ENCODE measurements at regions not wholly inside any gene's neighbourhood (a gene's known extent, or its start where the extent isn't known, plus 50 kb on each side); places are given as distances from the start of the nearest gene placed in this dataset.
"Not testable (repeated sequence)": the region's sequence is repeated elsewhere in the genome, so short reads cannot be mapped to it uniquely, and the experiment has no call there.

DNA sequence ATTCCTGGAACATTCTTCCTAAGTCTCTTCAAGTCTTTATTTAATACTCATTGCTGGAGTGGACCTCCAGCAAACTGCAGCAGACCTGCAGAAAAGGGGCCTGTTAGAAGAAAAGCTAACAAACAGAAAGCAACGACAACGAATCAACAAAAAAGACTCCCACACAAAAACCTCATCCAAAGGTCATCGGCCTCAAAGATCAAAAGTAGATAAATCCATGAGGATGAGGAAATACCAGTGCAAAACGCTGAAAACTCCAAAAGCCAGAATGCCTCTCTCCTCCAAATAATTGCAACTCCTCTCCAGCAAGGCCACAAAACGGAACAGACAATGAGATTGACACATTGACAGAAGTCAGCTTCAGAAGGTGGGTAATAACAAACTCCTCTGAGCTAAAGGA is 472.2 kb downstream of the C12orf50 start:
- DNase-seq (ENCODE audit: unreplicated experiment) = no peak
- Mint-ChIP-seq H3K27ac (ENCODE audit: low read depth, unreplicated experiment) (no peak overlapping the region), H3K9me3 (ENCODE audit: unreplicated experiment) (peaks cover 6% of the 10 kb centered on the region), H3K4me1 (ENCODE audit: insufficient read depth, unreplicated experiment) (no peaks in the 10 kb centered on the region), H3K36me3 (ENCODE audit: insufficient read depth, unreplicated experiment) (no peaks in the 10 kb centered on the region), H3K4me3 (ENCODE audit: unreplicated experiment) (no peak overlapping the region), H3K27me3 (ENCODE audit: insufficient read depth, unreplicated experiment) (no peaks in the 10 kb centered on the region)
- BruUV-seq (replicated peaks) = no TSS peak
- intact Hi-C loops (cut with micrococcal nuclease) = no loop called here
- ChIA-PET CTCF (interaction anchor here (0.5 to 0.7 kb wide), 4 partner anchors 11 to 179 kb away, joined by 3 to 4 read pairs (median 3); no protein-coding TSS in a partner anchor), POLR2A (no interaction called here)
- TF ChIP-seq CTCF (IDR thresholded peaks at IDR 0.05; ENCODE audit: unreplicated experiment) = no peak

GRCh38 chr12:87531213-87531612 is 498.0 kb downstream of the C12orf50 start:
- H3K27ac Mint-ChIP-seq (ENCODE audit: low read depth, unreplicated experiment); H3K36me3 Mint-ChIP-seq (ENCODE audit: insufficient read depth, unreplicated experiment); DNase-seq (ENCODE audit: unreplicated experiment); intact Hi-C loops (cut with micrococcal nuclease); H3K9me3 Mint-ChIP-seq (ENCODE audit: unreplicated experiment); H3K4me3 Mint-ChIP-seq (ENCODE audit: unreplicated experiment); BruUV-seq (replicated peaks); H3K4me1 Mint-ChIP-seq (ENCODE audit: insufficient read depth, unreplicated experiment); H3K27me3 Mint-ChIP-seq (ENCODE audit: insufficient read depth, unreplicated experiment); POLR2A ChIA-PET: not testable (repeated sequence)
- CTCF ChIA-PET = interaction anchor here (0.7 kb wide), 1 partner anchor 13 kb away, joined by 3 read pairs; no protein-coding TSS in a partner anchor

DNA sequence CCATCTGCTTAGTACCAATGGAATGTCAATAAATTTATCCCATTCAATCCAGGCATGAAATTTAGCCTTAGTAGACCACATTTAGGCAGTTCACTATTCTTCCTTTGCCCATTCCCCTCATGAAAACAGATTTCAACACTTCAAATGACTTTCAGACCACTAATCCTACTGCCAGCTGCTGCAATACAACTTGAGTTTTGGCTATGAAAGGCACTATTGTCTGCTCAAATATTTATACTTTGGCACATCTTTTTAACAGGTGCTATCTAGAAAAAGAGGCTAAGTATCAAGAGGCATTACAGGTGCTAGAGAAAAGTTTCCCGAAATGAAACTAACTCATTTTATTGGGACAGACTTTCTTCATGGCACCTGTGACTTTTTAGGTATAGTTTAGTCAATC is 499.8 kb downstream of the C12orf50 start:
- BruUV-seq (replicated peaks) = no TSS peak
- Mint-ChIP-seq H3K4me3 (ENCODE audit: unreplicated experiment) (no peak overlapping the region), H3K36me3 (ENCODE audit: insufficient read depth, unreplicated experiment) (no peaks in the 10 kb centered on the region), H3K4me1 (ENCODE audit: insufficient read depth, unreplicated experiment) (peaks cover 6% of the 10 kb centered on the region), H3K27ac (ENCODE audit: low read depth, unreplicated experiment) (no peak overlapping the region), H3K27me3 (ENCODE audit: insufficient read depth, unreplicated experiment) (no peaks in the 10 kb centered on the region), H3K9me3 (ENCODE audit: unreplicated experiment) (no peaks in the 10 kb centered on the region)
- CTCF ChIA-PET = no interaction called here
- no peak for DNase-seq (ENCODE audit: unreplicated experiment)
- intact Hi-C loops (cut with micrococcal nuclease) = no loop called here
- POLR2A ChIA-PET = no interaction called here
- TF ChIP-seq CTCF (IDR thresholded peaks at IDR 0.05; ENCODE audit: unreplicated experiment) = no peak

DNA sequence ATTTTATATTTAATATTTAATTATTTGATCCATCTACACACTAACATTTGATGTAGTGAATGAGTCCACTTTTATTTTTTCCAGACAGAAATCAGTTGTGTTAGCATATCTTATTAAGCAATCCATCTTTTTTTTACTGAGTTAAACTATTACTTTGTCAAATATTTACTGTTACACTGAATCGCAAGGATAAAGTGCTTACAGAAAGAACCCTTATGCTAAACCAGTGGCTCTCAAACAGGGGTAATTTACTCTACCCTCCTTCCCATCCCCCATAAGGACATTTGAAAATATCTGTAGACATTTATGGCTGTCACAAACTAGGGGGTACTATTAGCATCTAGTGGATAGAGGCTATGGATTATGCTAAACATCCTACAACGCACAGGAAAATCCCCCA is 508.2 kb downstream of the C12orf50 start:
- DNase-seq (ENCODE audit: unreplicated experiment) = no peak
- no peak overlapping the region for H3K27ac Mint-ChIP-seq (ENCODE audit: low read depth, unreplicated experiment)
- no peak overlapping the region for H3K4me3 Mint-ChIP-seq (ENCODE audit: unreplicated experiment)
- H3K4me1 Mint-ChIP-seq (ENCODE audit: insufficient read depth, unreplicated experiment) = peaks cover 12% of the 10 kb centered on the region
- H3K9me3 Mint-ChIP-seq (ENCODE audit: unreplicated experiment) = no peaks in the 10 kb centered on the region
- no peaks in the 10 kb centered on the region for H3K36me3 Mint-ChIP-seq (ENCODE audit: insufficient read depth, unreplicated experiment)
- POLR2A ChIA-PET = no interaction called here
- intact Hi-C loops (cut with micrococcal nuclease) = no loop called here
- BruUV-seq (replicated peaks) = no TSS peak
- no peaks in the 10 kb centered on the region for H3K27me3 Mint-ChIP-seq (ENCODE audit: insufficient read depth, unreplicated experiment)
- TF ChIP-seq CTCF (IDR thresholded peaks at IDR 0.05; ENCODE audit: unreplicated experiment) = no peak
- CTCF ChIA-PET = no interaction called here

GRCh38 chr12:87518481-87518880 is 510.7 kb downstream of the C12orf50 start:
- H3K9me3 Mint-ChIP-seq (ENCODE audit: unreplicated experiment) = no peaks in the 10 kb centered on the region
- H3K36me3 Mint-ChIP-seq (ENCODE audit: insufficient read depth, unreplicated experiment) = no peaks in the 10 kb centered on the region
- ChIA-PET POLR2A (interaction anchor here (0.7 to 1.3 kb wide), 3 partner anchors 10 to 38 kb away, joined by 3 to 4 read pairs (median 3); no protein-coding TSS in a partner anchor), CTCF (no interaction called here)
- intact Hi-C loops (cut with micrococcal nuclease) = no loop called here
- peak overlapping the region; percentile 4 for H3K4me3 Mint-ChIP-seq (ENCODE audit: unreplicated experiment)
- peak; percentile 46 for DNase-seq (ENCODE audit: unreplicated experiment)
- H3K27ac Mint-ChIP-seq (ENCODE audit: low read depth, unreplicated experiment) = peak overlapping the region; percentile 87
- H3K27me3 Mint-ChIP-seq (ENCODE audit: insufficient read depth, unreplicated experiment) = no peaks in the 10 kb centered on the region
- no TSS peak for BruUV-seq (replicated peaks)
- peaks cover 12% of the 10 kb centered on the region for H3K4me1 Mint-ChIP-seq (ENCODE audit: insufficient read depth, unreplicated experiment)
- TF ChIP-seq CTCF (IDR thresholded peaks at IDR 0.05; ENCODE audit: unreplicated experiment) = no peak
